ENCODE measurements at regions not wholly inside any gene's neighbourhood (a gene's known extent, or its start where the extent isn't known, plus 50 kb on each side); places are given as distances from the start of the nearest gene placed in this dataset.
A peak's percentile ranks its signal among the peaks of the same experiment; 100 is the strongest.
"Not testable (repeated sequence)": the region's sequence is repeated elsewhere in the genome, so short reads cannot be mapped to it uniquely, and the experiment has no call there.

DNA sequence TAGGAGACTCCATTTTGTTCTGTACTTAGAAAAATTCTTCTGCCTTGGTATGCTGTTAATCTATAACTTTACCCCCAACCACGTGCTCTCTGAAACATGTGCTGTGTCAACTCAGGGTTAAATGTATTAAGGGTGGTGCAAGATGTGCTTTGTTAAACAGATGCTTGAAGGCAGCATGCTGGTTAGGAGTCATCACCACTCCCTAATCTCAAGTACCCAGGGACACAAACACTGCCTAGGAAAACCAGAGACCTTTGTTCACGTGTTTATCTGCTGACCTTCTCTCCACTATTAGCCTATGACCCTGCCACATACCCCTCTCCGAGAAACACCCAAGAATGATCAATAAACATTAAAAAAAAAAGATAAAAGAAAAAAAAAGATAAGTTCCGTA, 93.0 kb upstream of the ZNF519 start (continued):
- TF ChIP-seq, protein P1, sequence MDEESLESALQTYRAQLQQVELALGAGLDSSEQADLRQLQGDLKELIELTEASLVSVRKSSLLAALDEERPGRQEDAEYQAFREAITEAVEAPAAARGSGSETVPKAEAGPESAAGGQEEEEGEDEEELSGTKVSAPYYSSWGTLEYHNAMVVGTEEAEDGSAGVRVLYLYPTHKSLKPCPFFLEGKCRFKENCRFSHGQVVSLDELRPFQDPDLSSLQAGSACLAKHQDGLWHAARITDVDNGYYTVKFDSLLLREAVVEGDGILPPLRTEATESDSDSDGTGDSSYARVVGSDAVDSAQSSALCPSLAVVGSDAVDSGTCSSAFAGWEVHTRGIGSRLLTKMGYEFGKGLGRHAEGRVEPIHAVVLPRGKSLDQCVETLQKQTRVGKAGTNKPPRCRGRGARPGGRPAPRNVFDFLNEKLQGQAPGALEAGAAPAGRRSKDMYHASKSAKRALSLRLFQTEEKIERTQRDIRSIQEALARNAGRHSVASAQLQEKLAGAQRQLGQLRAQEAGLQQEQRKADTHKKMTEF (CRISPR knock-in tag; IDR thresholded peaks at IDR 0.05) = peak; percentile 45; the same call in 1 of the 2 replicates
- TF ChIP-seq, protein P2, sequence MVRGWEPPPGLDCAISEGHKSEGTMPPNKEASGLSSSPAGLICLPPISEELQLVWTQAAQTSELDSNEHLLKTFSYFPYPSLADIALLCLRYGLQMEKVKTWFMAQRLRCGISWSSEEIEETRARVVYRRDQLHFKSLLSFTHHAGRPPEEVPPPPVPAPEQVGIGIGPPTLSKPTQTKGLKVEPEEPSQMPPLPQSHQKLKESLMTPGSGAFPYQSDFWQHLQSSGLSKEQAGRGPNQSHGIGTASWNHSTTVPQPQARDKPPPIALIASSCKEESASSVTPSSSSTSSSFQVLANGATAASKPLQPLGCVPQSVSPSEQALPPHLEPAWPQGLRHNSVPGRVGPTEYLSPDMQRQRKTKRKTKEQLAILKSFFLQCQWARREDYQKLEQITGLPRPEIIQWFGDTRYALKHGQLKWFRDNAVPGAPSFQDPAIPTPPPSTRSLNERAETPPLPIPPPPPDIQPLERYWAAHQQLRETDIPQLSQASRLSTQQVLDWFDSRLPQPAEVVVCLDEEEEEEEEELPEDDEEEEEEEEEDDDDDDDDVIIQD (CRISPR knock-in tag; IDR thresholded peaks at IDR 0.05; ENCODE audit: low read depth) = peak; percentile 28; the same call in 1 of the 2 replicates
- 0 out of 2 replicates have a peak, but pooled peaks have one; percentile 12 for TF ChIP-seq PATZ1 (CRISPR knock-in tag; IDR thresholded peaks at IDR 0.05)
- TF ChIP-seq BCL6 (CRISPR knock-in tag; IDR thresholded peaks at IDR 0.05) = peak; percentile 90
- TF ChIP-seq, protein P3, sequence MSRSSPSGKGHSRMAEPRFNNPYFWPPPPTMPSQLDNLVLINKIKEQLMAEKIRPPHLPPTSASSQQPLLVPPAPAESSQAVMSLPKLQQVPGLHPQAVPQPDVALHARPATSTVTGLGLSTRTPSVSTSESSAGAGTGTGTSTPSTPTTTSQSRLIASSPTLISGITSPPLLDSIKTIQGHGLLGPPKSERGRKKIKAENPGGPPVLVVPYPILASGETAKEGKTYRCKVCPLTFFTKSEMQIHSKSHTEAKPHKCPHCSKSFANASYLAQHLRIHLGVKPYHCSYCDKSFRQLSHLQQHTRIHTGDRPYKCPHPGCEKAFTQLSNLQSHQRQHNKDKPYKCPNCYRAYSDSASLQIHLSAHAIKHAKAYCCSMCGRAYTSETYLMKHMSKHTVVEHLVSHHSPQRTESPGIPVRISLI (CRISPR knock-in tag; IDR thresholded peaks at IDR 0.05; ENCODE audit: borderline replicate concordance) = peak; percentile 37; the same call in 1 of the 2 replicates
- TF ChIP-seq SMAD3 (CRISPR knock-in tag; IDR thresholded peaks at IDR 0.05) = 0 out of 2 replicates have a peak, but pooled peaks have one; percentile 39
- TF ChIP-seq NR2F6 (IDR thresholded peaks at IDR 0.05) = peak; percentile 62
- TF ChIP-seq NR2F6 (CRISPR knock-in tag; IDR thresholded peaks at IDR 0.05) = peak; percentile 50
- TF ChIP-seq MLX (CRISPR knock-in tag; IDR thresholded peaks at IDR 0.05) = peak; percentile 69
- TF ChIP-seq SOX6 (IDR thresholded peaks at IDR 0.05) = not testable (repeated sequence)
- TF ChIP-seq SOX6 (CRISPR knock-in tag; IDR thresholded peaks at IDR 0.05) = peak; percentile 82
- TF ChIP-seq ARID4A (CRISPR knock-in tag; IDR thresholded peaks at IDR 0.05; ENCODE audit: borderline replicate concordance) = peak; percentile 15; the same call in 1 of the 2 replicates
- peak; percentile 53 for TF ChIP-seq SAP130 (CRISPR knock-in tag; IDR thresholded peaks at IDR 0.05; ENCODE audit: low read depth)
- 0 out of 2 replicates have a peak, but pooled peaks have one; percentile 17 for TF ChIP-seq MIER3 (CRISPR knock-in tag; IDR thresholded peaks at IDR 0.05; ENCODE audit: borderline replicate concordance)
- TF ChIP-seq RAD51 (IDR thresholded peaks at IDR 0.05; ENCODE audit: borderline replicate concordance) = peak; percentile 35; the same call in 1 of the 2 replicates
- peak; percentile 41; the same call in 1 of the 2 replicates for TF ChIP-seq ZNF280D (CRISPR knock-in tag; IDR thresholded peaks at IDR 0.05)
